ENCODE measurements at regions not wholly inside any gene's neighbourhood (a gene's known extent, or its start where the extent isn't known, plus 50 kb on each side); places are given as distances from the start of the nearest gene placed in this dataset.

DNA sequence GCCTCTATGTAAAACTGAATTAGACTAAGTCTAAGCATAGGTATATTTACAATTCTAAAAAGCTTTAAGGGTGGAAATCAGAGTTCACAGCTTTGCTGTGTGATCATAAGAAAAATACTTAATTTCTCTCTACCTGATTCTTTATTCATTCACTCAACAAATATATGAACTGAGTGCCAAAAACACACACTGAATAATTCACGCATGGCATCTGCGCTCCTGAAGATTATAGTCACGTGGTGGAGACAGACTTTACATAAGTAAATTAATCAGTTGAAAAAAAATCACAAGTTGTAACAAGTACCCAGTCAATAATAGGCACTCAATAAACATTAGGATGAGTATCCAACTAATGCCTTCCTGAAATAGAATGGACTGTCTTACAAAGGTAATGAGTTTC, 351.6 kb downstream of the METTL4 start:
- Histone ChIP-seq H3K36me3 (ENCODE audit: control insufficient read depth, insufficient read depth, low read length) (no peaks in the 10 kb centered on the region), H3K27me3 (ENCODE audit: control insufficient read depth, insufficient read depth, low read length) (no peaks in the 10 kb centered on the region), H3K4me3 (ENCODE audit: low read depth, low read length) (no peak overlapping the region)
- TF ChIP-seq CTCF (IDR thresholded peaks at IDR 0.05; ENCODE audit: insufficient read depth, low read depth, low read length), result no peak
- DNase-seq (ENCODE audit: low read depth), result no peak
- ChIA-PET POLR2A (no interaction called here), CTCF (interaction anchor here (1.0 to 1.2 kb wide), 2 partner anchors 11 to 115 kb away, joined by 3 to 4 read pairs; no protein-coding TSS in a partner anchor)

GRCh38 chr18:2222270-2223185, 348.8 kb downstream of the METTL4 start:
- ChIA-PET POLR2A (no interaction called here), CTCF (interaction anchor here (0.6 to 4.5 kb wide), 10 partner anchors 10 to 637 kb away, joined by 3 to 73 read pairs (median 6); no protein-coding TSS in a partner anchor)
- Histone ChIP-seq H3K4me3 (ENCODE audit: low read depth, low read length) (no peak overlapping the region), H3K27me3 (ENCODE audit: control insufficient read depth, insufficient read depth, low read length) (no peaks in the 10 kb centered on the region), H3K36me3 (ENCODE audit: control insufficient read depth, insufficient read depth, low read length) (no peaks in the 10 kb centered on the region)
- TF ChIP-seq CTCF (IDR thresholded peaks at IDR 0.05; ENCODE audit: insufficient read depth, low read depth, low read length), result no peak
- no peak for DNase-seq (ENCODE audit: low read depth)

DNA sequence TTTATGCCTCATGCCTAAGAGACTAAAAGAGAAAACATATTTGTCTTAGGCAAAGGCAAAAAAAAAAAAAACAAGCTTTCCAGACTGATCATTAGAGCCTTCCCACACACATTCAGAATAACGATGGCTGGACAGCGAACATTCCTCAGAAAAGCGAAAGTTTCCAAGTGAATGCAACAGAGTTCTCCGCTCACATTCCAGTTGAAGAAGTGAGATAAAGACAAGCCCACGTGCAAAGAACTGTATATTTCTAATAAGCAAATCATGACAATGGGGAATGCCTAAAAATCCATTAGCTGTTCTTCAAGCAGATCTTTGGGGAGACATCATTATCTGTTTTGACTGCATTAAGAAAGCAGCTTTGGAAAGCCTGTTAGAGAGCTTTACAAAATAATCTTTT, 347.9 kb downstream of the METTL4 start:
- CTCF ChIA-PET, result interaction anchor here (0.9 to 4.5 kb wide), 16 partner anchors 11 to 1377 kb away, joined by 3 to 73 read pairs (median 6); no protein-coding TSS in a partner anchor
- POLR2A ChIA-PET, result no interaction called here
- DNase-seq (ENCODE audit: low read depth), result no peak
- H3K4me3 ChIP-seq (ENCODE audit: low read depth, low read length), result no peak overlapping the region
- H3K27me3 ChIP-seq (ENCODE audit: control insufficient read depth, insufficient read depth, low read length), result no peaks in the 10 kb centered on the region
- no peak for TF ChIP-seq CTCF (IDR thresholded peaks at IDR 0.05; ENCODE audit: insufficient read depth, low read depth, low read length)
- H3K36me3 ChIP-seq (ENCODE audit: control insufficient read depth, insufficient read depth, low read length), result no peaks in the 10 kb centered on the region

GRCh38 chr18:2223849-2224248, 347.5 kb downstream of the METTL4 start:
- Histone ChIP-seq H3K27me3 (ENCODE audit: control insufficient read depth, insufficient read depth, low read length) (no peaks in the 10 kb centered on the region), H3K36me3 (ENCODE audit: control insufficient read depth, insufficient read depth, low read length) (no peaks in the 10 kb centered on the region), H3K4me3 (ENCODE audit: low read depth, low read length) (no peak overlapping the region)
- peak; percentile 58 for TF ChIP-seq CTCF (IDR thresholded peaks at IDR 0.05; ENCODE audit: insufficient read depth, low read depth, low read length)
- DNase-seq (ENCODE audit: low read depth), result no peak
- ChIA-PET POLR2A (no interaction called here), CTCF (interaction anchor here (0.6 to 4.5 kb wide), 20 partner anchors 11 to 1377 kb away, joined by 3 to 73 read pairs (median 4); no protein-coding TSS in a partner anchor)

- CTCF ChIA-PET, result interaction anchor here (0.5 to 2.3 kb wide), 2 partner anchors 12 to 344 kb away, joined by 3 to 7 read pairs; no protein-coding TSS in a partner anchor
- H3K27me3 ChIP-seq (ENCODE audit: control insufficient read depth, insufficient read depth, low read length), result no peaks in the 10 kb centered on the region
- DNase-seq (ENCODE audit: low read depth), result no peak
- no peak for TF ChIP-seq CTCF (IDR thresholded peaks at IDR 0.05; ENCODE audit: insufficient read depth, low read depth, low read length)
- no peak overlapping the region for H3K4me3 ChIP-seq (ENCODE audit: low read depth, low read length)
- POLR2A ChIA-PET, result no interaction called here
- H3K36me3 ChIP-seq (ENCODE audit: control insufficient read depth, insufficient read depth, low read length), result no peaks in the 10 kb centered on the region
These were observed 335.1 kb downstream of the METTL4 start for GRCh38 chr18:2236232-2236631.

Measured in BJ (cell line).